Right cardiac atrium (tissue), 5 donors: ENCODE measurements at regions not wholly inside any gene's neighbourhood (a gene's known extent, or its start where the extent isn't known, plus 50 kb on each side); places are given as distances from the start of the nearest gene placed in this dataset.
"Not testable (repeated sequence)": the region's sequence is repeated elsewhere in the genome, so short reads cannot be mapped to it uniquely, and the experiment has no call there.

Source experiments
- ATAC-seq, 2 donors: fragments of 200-7000 bp; cut with Tn5 transposase; one replicate each; pipeline versions ENCODE4 v1.8.0 to v1.9.1; 2020; ENCODE audit warnings: moderate library complexity in 2 of 2, mild to moderate bottlenecking in 1 of 2
- DNase-seq, 3 donors: peaks; one replicate each; pipeline ENCODE4 v3.0.0-alpha.2; 2020
- H3K27ac ChIP-seq: one replicate; pipeline ENCODE4 v1.5.1; 2013; ENCODE audit warnings: mild to moderate bottlenecking, low read length, control low read depth, moderate library complexity
- H3K27me3 ChIP-seq: one replicate; pipeline ENCODE4 v1.6.1; 2013; ENCODE audit not compliant: control insufficient read depth, insufficient read depth
- H3K4me1 ChIP-seq: one replicate; pipeline ENCODE4 v1.6.1; 2013; ENCODE audit warnings: low read length; ENCODE audit not compliant: control insufficient read depth, insufficient read depth
- H3K4me3 ChIP-seq: one replicate; pipeline ENCODE4 v1.5.1; 2013; ENCODE audit warnings: low read length, control low read depth
- H3K9me3 ChIP-seq: one replicate; pipeline ENCODE4 v1.6.1; 2013; ENCODE audit warnings: low read length; ENCODE audit not compliant: control insufficient read depth
- WGBS: extraction: QIAGEN DNeasy Blood & Tissue Kit; methylation state at CpG from one replicate; pipeline ENCODE4 v1.1.7; 2013; 5-methylcytosine and 5-hydroxymethylcytosine counted together
- intact Hi-C, 4 donors: fragments of 100-400 bp; cut with DNase I; formaldehyde crosslinking; loops; one replicate each; pipeline versions ENCODE4 v1.11.0 to v1.14.0; 2022 to 2023
- donor health status: healthy with polysubstance abuse.
- donor health status: DM: no; HTN: yes; CAD: no.
- donor health status: DM: no; HTN: no; CAD: no.
- donor health status: DM: no; HTN: yes; CAD: no; lungs with severe emphysema.
- donor health status: DM: yes; HTN: yes; CAD: no.

- no peak for DNase-seq
- peaks cover 1% of the 10 kb centered on the region for H3K4me1 ChIP-seq
- intact Hi-C loops, result no loop called here
- H3K27me3 ChIP-seq, result no peaks in the 10 kb centered on the region
- H3K27ac ChIP-seq, result no peak overlapping the region
- ATAC-seq, result no peak
- 43% methylated on average over 2 of the region's 2 CpGs for WGBS
- no peaks in the 10 kb centered on the region for H3K9me3 ChIP-seq
- H3K4me3 ChIP-seq, result no peak overlapping the region
Measured at GRCh38 chr4:174398728-174399127, 115.0 kb downstream of the CEP44 start.

- Histone ChIP-seq H3K27me3 (no peaks in the 10 kb centered on the region), H3K27ac (no peak overlapping the region), H3K4me1 (peaks cover 1% of the 10 kb centered on the region), H3K9me3 (no peaks in the 10 kb centered on the region), H3K4me3 (no peak overlapping the region)
- no peak for DNase-seq
- no peak for ATAC-seq
- WGBS, result 77% methylated on average over 3 of the region's 3 CpGs
- intact Hi-C loops, result no loop called here
Measured at GRCh38 chr4:174397366-174398155, 113.8 kb downstream of the CEP44 start.

- no peaks in the 10 kb centered on the region for H3K27me3 ChIP-seq
- no peak for ATAC-seq
- intact Hi-C loops, result no loop called here
- 85% methylated on average over 5 of the region's 5 CpGs for WGBS
- H3K4me1 ChIP-seq, result peaks cover 1% of the 10 kb centered on the region
- DNase-seq, result no peak
- no peaks in the 10 kb centered on the region for H3K9me3 ChIP-seq
- no peak overlapping the region for H3K27ac ChIP-seq
- H3K4me3 ChIP-seq, result no peak overlapping the region
Measured at GRCh38 chr4:174396599-174397110, 112.9 kb downstream of the CEP44 start.

- peaks cover 1% of the 10 kb centered on the region for H3K4me1 ChIP-seq
- intact Hi-C loops, result no loop called here
- H3K9me3 ChIP-seq, result no peaks in the 10 kb centered on the region
- ATAC-seq (no peak), DNase-seq (no peak)
- 70% methylated on average over 2 of the region's 2 CpGs for WGBS
- no peaks in the 10 kb centered on the region for H3K27me3 ChIP-seq
- no peak overlapping the region for H3K27ac ChIP-seq
- no peak overlapping the region for H3K4me3 ChIP-seq
Measured at GRCh38 chr4:174394915-174395314, 111.2 kb downstream of the CEP44 start.

GRCh38 chr4:174389439-174389838 is 105.7 kb downstream of the CEP44 start:
- H3K27me3 ChIP-seq, result no peaks in the 10 kb centered on the region
- no peak overlapping the region for H3K4me3 ChIP-seq
- ATAC-seq (no peak), DNase-seq (no peak)
- intact Hi-C loops, result no loop called here
- H3K27ac ChIP-seq, result no peak overlapping the region
- no peaks in the 10 kb centered on the region for H3K4me1 ChIP-seq
- H3K9me3 ChIP-seq, result no peaks in the 10 kb centered on the region
- 53% methylated on average over 1 of the region's 1 CpG for WGBS

- no peak for DNase-seq
- intact Hi-C loops, result no loop called here
- Histone ChIP-seq H3K27me3 (no peaks in the 10 kb centered on the region), H3K4me3 (no peak overlapping the region), H3K27ac (no peak overlapping the region), H3K4me1 (no peaks in the 10 kb centered on the region), H3K9me3 (no peaks in the 10 kb centered on the region)
- ATAC-seq, result no peak
Measured at GRCh38 chr4:174388461-174389145, 104.9 kb downstream of the CEP44 start.

- Histone ChIP-seq H3K9me3 (no peaks in the 10 kb centered on the region), H3K4me1 (no peaks in the 10 kb centered on the region), H3K4me3 (no peak overlapping the region), H3K27me3 (no peaks in the 10 kb centered on the region), H3K27ac (no peak overlapping the region)
- 80% methylated on average over 3 of the region's 3 CpGs for WGBS
- intact Hi-C loops, result no loop called here
- DNase-seq (no peak), ATAC-seq (no peak)
Measured at GRCh38 chr4:174387721-174388120, 104.0 kb downstream of the CEP44 start.

- Histone ChIP-seq H3K4me1 (no peaks in the 10 kb centered on the region), H3K27ac (no peak overlapping the region), H3K27me3 (no peaks in the 10 kb centered on the region), H3K9me3 (no peaks in the 10 kb centered on the region), H3K4me3 (no peak overlapping the region)
- ATAC-seq (no peak), DNase-seq (no peak)
- WGBS, result 31% methylated on average over 2 of the region's 2 CpGs
- intact Hi-C loops, result no loop called here
Measured at GRCh38 chr4:174387143-174387542, 103.4 kb downstream of the CEP44 start.

- ATAC-seq, result no peak
- no peak overlapping the region for H3K27ac ChIP-seq
- intact Hi-C loops, result no loop called here
- H3K27me3 ChIP-seq, result no peaks in the 10 kb centered on the region
- DNase-seq, result no peak
- no peaks in the 10 kb centered on the region for H3K9me3 ChIP-seq
- H3K4me1 ChIP-seq, result no peaks in the 10 kb centered on the region
- WGBS, result 87% methylated on average over 6 of the region's 6 CpGs
- no peak overlapping the region for H3K4me3 ChIP-seq
Measured at GRCh38 chr4:174383783-174384182, 100.1 kb downstream of the CEP44 start.

GRCh38 chr4:174382938-174383605 is 99.4 kb downstream of the CEP44 start:
- H3K27ac ChIP-seq, intact Hi-C loops, H3K4me3 ChIP-seq, H3K27me3 ChIP-seq, DNase-seq, ATAC-seq, H3K9me3 ChIP-seq, H3K4me1 ChIP-seq: not testable (repeated sequence)
- WGBS, result 24% methylated on average over 6 of the region's 6 CpGs
